AG04449 (cell line): ENCODE measurements at regions not wholly inside any gene's neighbourhood (a gene's known extent, or its start where the extent isn't known, plus 50 kb on each side); places are given as distances from the start of the nearest gene placed in this dataset.

Experiments used
- CTCF ChIA-PET: fragments of 350-600 bp; formaldehyde crosslinking; extraction: SDS; loops from one replicate; lab custom pipeline; 2021; ENCODE audit warnings: antibody characterized with exemption; lab: Yijun Ruan, JAX
- POLR2A ChIA-PET: fragments of 400-600, 350-600 bp; formaldehyde crosslinking; extraction: SDS; loops from one replicate; lab custom pipeline; 2020; ENCODE audit warnings: antibody characterized with exemption, inconsistent platforms; lab: Yijun Ruan, JAX
- DNase-seq: peaks from one replicate; pipeline ENCODE4 v3.0.0-alpha.2; 2010; ENCODE audit warnings: low read depth, low spot score
- H3K4me3 ChIP-seq: 2 replicates; pipeline ENCODE4 v1.5.1; 2011; ENCODE audit warnings: low read depth, mild to moderate bottlenecking, control low read depth, low read length
- CTCF ChIP-seq: IDR thresholded peaks from one replicate; pipeline ENCODE4 v1.5.1; 2011; ENCODE audit warnings: mild to moderate bottlenecking, moderate library complexity, low read length, control low read depth, inconsistent platforms; ENCODE audit not compliant: insufficient read depth; ENCODE audit errors: missing control alignments

- TF ChIP-seq CTCF, result no peak
- CTCF ChIA-PET, result no interaction called here
- H3K4me3 ChIP-seq, result no peak overlapping the region
- DNase-seq, result no peak
- POLR2A ChIA-PET, result no interaction called here
These were observed 89.4 kb upstream of the SOX2 start for GRCh38 chr3:181622365-181622764.

GRCh38 chr3:181619897-181620296, 91.8 kb upstream of the SOX2 start:
- no peak overlapping the region for H3K4me3 ChIP-seq
- DNase-seq, result no peak
- ChIA-PET CTCF (no interaction called here), POLR2A (no interaction called here)
- TF ChIP-seq CTCF, result no peak

- no peak overlapping the region for H3K4me3 ChIP-seq
- TF ChIP-seq CTCF, result no peak
- ChIA-PET CTCF (interaction anchor here (1.3 kb wide), 1 partner anchor 83 kb away, joined by 4 read pairs; no protein-coding TSS in a partner anchor), POLR2A (no interaction called here)
- no peak for DNase-seq
These were observed 93.5 kb upstream of the SOX2 start for GRCh38 chr3:181618260-181618659.

- ChIA-PET POLR2A (no interaction called here), CTCF (no interaction called here)
- no peak for TF ChIP-seq CTCF
- no peak overlapping the region for H3K4me3 ChIP-seq
- no peak for DNase-seq
These were observed 95.3 kb upstream of the SOX2 start for GRCh38 chr3:181616088-181617070.

- ChIA-PET POLR2A (no interaction called here), CTCF (no interaction called here)
- DNase-seq, result no peak
- TF ChIP-seq CTCF, result no peak
- H3K4me3 ChIP-seq, result no peak overlapping the region
These were observed 96.1 kb upstream of the SOX2 start for GRCh38 chr3:181615666-181616065.

- no peak for TF ChIP-seq CTCF
- ChIA-PET CTCF (interaction anchor here (1.0 kb wide), 1 partner anchor 87 kb away, joined by 5 read pairs; no protein-coding TSS in a partner anchor), POLR2A (interaction anchor here (0.7 kb wide), 1 partner anchor 597 kb away, joined by 3 read pairs; no protein-coding TSS in a partner anchor)
- H3K4me3 ChIP-seq, result no peak overlapping the region
- DNase-seq, result no peak
These were observed 96.8 kb upstream of the SOX2 start for GRCh38 chr3:181614878-181615277.
